Esophagus squamous epithelium (tissue), 4 donors: ENCODE measurements at regions not wholly inside any gene's neighbourhood (a gene's known extent, or its start where the extent isn't known, plus 50 kb on each side); places are given as distances from the start of the nearest gene placed in this dataset.

Experiments used
- CTCF ChIP-seq, 6 experiments: fragments of 450-650 bp in 4 of 6; fragments of 200-600 bp in 2 of 6; sonication (generic) in 2 of 6; IDR thresholded peaks; one replicate each; pipeline ENCODE4 v1.5.1; 2016 to 2019; ENCODE audit warnings: antibody characterized with exemption in 6 of 6, mild to moderate bottlenecking in 4 of 6, moderate library complexity in 4 of 6
- POLR2A ChIP-seq, 4 donors: fragments of 450-650 bp; IDR thresholded peaks; one replicate each; pipeline ENCODE4 v1.6.1; 2017; ENCODE audit warnings: antibody characterized with exemption in 4 of 4, mild to moderate bottlenecking in 4 of 4, moderate library complexity in 3 of 4

- no peak for TF ChIP-seq POLR2A (IDR thresholded peaks at IDR 0.05)
- TF ChIP-seq CTCF (IDR thresholded peaks at IDR 0.05) = no peak
Measured at GRCh38 chr10:59550061-59550460, 159.6 kb downstream of the SLC16A9 start.
